ENCODE measurements at regions not wholly inside any gene's neighbourhood (a gene's known extent, or its start where the extent isn't known, plus 50 kb on each side); places are given as distances from the start of the nearest gene placed in this dataset.
"Not testable (repeated sequence)": the region's sequence is repeated elsewhere in the genome, so short reads cannot be mapped to it uniquely, and the experiment has no call there.

- no peak for DNase-seq
Measured at GRCh38 chr6:91911945-91912344, 1325.1 kb upstream of the MAP3K7 start.

GRCh38 chr6:91904586-91905164, 1317.8 kb upstream of the MAP3K7 start:
- no peak for DNase-seq

- peak; percentile 44 for DNase-seq
Measured at GRCh38 chr6:91895599-91896285, 1308.9 kb upstream of the MAP3K7 start.

- no peak for DNase-seq
Measured at GRCh38 chr6:91886183-91886795, 1299.4 kb upstream of the MAP3K7 start.

- not testable (repeated sequence) for DNase-seq
Measured at GRCh38 chr6:91881791-91882190, 1294.9 kb upstream of the MAP3K7 start.

GRCh38 chr6:91879386-91879995, 1292.6 kb upstream of the MAP3K7 start:
- DNase-seq, result no peak

GRCh38 chr6:91877994-91878393, 1291.1 kb upstream of the MAP3K7 start:
- DNase-seq, result peak; percentile 37

- DNase-seq, result peak; percentile 73
Measured at GRCh38 chr6:91874971-91875370, 1288.1 kb upstream of the MAP3K7 start.

- no peak for DNase-seq
Measured at GRCh38 chr6:91868539-91869202, 1281.8 kb upstream of the MAP3K7 start.

GRCh38 chr6:91865889-91866288, 1279.0 kb upstream of the MAP3K7 start:
- DNase-seq, result no peak

GRCh38 chr6:91864911-91865310, 1278.0 kb upstream of the MAP3K7 start:
- no peak for DNase-seq

- peak; percentile 62 for DNase-seq
Measured at GRCh38 chr6:91860541-91861335, 1273.9 kb upstream of the MAP3K7 start.

GRCh38 chr6:91852252-91852651, 1265.4 kb upstream of the MAP3K7 start:
- no peak for DNase-seq

GRCh38 chr6:91834813-91835212, 1247.9 kb upstream of the MAP3K7 start:
- DNase-seq, result no peak

- no peak for DNase-seq
Measured at GRCh38 chr6:91827151-91827550, 1240.3 kb upstream of the MAP3K7 start.

- no peak for DNase-seq
Measured at GRCh38 chr6:91826128-91826527, 1239.3 kb upstream of the MAP3K7 start.

- no peak for DNase-seq
Measured at GRCh38 chr6:91824331-91824730, 1237.5 kb upstream of the MAP3K7 start.

GRCh38 chr6:91822581-91822980, 1235.7 kb upstream of the MAP3K7 start:
- no peak for DNase-seq

- DNase-seq, result no peak
Measured at GRCh38 chr6:91816335-91816734, 1229.5 kb upstream of the MAP3K7 start.

- DNase-seq, result no peak
Measured at GRCh38 chr6:91813641-91814040, 1226.8 kb upstream of the MAP3K7 start.

GRCh38 chr6:91812596-91813274, 1225.9 kb upstream of the MAP3K7 start:
- peak; percentile 66 for DNase-seq

Data from muscle of arm (tissue), 1 donor.